Parathyroid adenoma (tissue), 2 donors: ENCODE measurements at regions not wholly inside any gene's neighbourhood (a gene's known extent, or its start where the extent isn't known, plus 50 kb on each side); places are given as distances from the start of the nearest gene placed in this dataset.

ENCODE experiments used
- H2AFZ ChIP-seq: fragments of 300-600 bp; sonication (generic); one replicate; pipeline ENCODE4 v1.7.0; 2017; ENCODE audit warnings: antibody characterized with exemption, mild to moderate bottlenecking
- H3K27ac ChIP-seq: fragments of 300-600 bp; sonication (generic); one replicate; pipeline ENCODE4 v1.7.0; 2017
- H3K27me3 ChIP-seq: fragments of 300-600 bp; sonication (generic); one replicate; pipeline ENCODE4 v1.7.0; 2017; ENCODE audit warnings: low read length; ENCODE audit not compliant: control insufficient read depth, insufficient read depth
- H3K36me3 ChIP-seq: fragments of 300-600 bp; sonication (generic); one replicate; pipeline ENCODE4 v1.7.0; 2017; ENCODE audit warnings: low read length; ENCODE audit not compliant: control insufficient read depth, insufficient read depth
- H3K4me1 ChIP-seq: fragments of 300-600 bp; sonication (generic); one replicate; pipeline ENCODE4 v1.7.0; 2017; ENCODE audit warnings: control low read depth
- H3K4me2 ChIP-seq: fragments of 300-600 bp; sonication (generic); one replicate; pipeline ENCODE4 v1.7.0; 2017; ENCODE audit warnings: low read length
- H3K4me3 ChIP-seq: fragments of 300-600 bp; sonication (generic); one replicate; pipeline ENCODE4 v1.7.0; 2017; ENCODE audit warnings: low read depth, low read length
- H3K79me2 ChIP-seq: fragments of 300-600 bp; sonication (generic); one replicate; pipeline ENCODE4 v1.7.0; 2017; ENCODE audit warnings: control low read depth
- H3K9ac ChIP-seq: fragments of 300-600 bp; sonication (generic); one replicate; pipeline ENCODE4 v1.7.0; 2017; ENCODE audit warnings: mild to moderate bottlenecking
- H3K9me3 ChIP-seq: fragments of 300-600 bp; sonication (generic); one replicate; pipeline ENCODE4 v1.7.0; 2017; ENCODE audit warnings: low read length; ENCODE audit not compliant: control insufficient read depth
- TF ChIP-seq, protein P1 (sequence below): fragments of 300-600 bp; sonication (generic); IDR thresholded peaks from one replicate; pipeline ENCODE4 v1.7.0; 2017; ENCODE audit warnings: antibody characterized with exemption, mild to moderate bottlenecking
- donor health status: primary hyperparathyroidism.

DNA sequence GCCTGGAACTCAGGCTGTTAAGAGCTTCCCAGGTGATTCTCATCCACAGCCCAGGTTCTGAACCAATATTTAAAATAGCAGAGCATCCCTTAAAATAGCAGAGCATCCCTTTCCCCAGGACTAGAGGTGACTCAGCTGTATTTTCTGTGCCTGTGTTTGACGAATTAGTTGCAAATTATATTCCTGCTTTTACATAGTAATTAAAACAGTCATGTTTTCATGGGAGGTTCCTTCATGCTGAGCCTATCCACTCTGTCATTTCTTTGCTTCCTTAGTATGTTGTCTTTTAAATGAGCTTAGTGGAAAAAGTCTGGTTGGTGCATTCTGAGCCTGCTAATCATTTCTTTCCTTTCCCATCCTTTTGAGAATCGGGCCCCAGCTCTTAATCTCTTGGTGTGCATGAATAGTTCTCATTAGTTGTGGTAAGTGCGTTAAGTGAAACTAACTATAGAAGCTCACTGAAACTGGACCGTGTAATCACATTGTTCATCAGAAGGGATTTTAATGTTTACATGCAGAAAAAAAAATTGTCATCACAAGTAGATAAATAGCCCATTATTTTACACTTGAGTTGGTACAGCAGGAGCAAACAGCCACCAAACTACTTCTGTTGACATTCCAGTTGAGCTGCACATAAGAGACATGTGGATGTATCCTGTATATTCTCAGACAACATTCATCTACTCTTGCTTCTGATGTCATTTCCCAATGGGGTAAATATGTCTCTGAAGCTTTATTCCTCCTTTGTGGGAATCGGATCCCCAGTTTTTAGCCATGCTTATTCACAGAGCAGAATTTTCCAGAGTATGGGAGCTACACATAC, 596.9 kb upstream of the WWC1 start:
- H3K79me2 ChIP-seq = no peaks in the 10 kb centered on the region
- H3K4me1 ChIP-seq = no peaks in the 10 kb centered on the region

DNA sequence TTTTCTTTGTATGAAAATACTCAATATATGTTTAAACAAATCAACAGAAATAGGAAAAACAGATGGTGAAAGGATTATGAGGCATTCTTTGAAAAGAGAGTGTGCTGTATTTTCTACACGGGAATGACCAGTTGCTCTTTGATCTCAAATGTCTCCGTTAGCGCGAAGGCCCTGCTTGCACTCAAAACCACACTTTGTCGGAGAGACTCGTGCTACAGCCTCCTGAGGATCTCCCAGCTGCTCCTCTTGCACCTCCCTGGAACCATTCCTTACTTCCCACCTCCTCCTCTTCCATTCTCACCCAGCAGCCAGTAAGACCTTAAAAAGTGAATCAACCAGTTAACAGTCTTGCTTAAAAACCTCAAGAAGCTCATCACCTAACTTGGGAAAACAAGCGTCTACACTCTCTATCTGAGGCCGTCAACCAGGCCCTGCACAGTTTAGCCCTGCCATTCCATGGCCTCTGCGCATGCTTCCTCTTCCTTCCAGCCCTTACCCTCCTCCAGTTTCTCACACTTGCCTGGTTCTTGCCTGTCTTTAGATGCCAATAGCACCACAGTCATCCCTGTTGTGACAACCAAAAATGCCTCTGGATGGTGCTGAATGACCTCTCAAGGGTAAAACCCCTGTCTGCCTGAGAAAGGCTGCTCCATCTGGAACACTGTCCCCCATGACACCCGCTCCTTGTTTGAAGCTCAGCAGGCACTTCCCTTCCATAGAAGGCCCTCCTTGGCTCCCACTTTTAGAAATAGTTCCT, 594.7 kb upstream of the WWC1 start:
- H3K27me3 ChIP-seq = no peaks in the 10 kb centered on the region
- no peaks in the 10 kb centered on the region for H3K4me1 ChIP-seq
- TF ChIP-seq, protein P1, sequence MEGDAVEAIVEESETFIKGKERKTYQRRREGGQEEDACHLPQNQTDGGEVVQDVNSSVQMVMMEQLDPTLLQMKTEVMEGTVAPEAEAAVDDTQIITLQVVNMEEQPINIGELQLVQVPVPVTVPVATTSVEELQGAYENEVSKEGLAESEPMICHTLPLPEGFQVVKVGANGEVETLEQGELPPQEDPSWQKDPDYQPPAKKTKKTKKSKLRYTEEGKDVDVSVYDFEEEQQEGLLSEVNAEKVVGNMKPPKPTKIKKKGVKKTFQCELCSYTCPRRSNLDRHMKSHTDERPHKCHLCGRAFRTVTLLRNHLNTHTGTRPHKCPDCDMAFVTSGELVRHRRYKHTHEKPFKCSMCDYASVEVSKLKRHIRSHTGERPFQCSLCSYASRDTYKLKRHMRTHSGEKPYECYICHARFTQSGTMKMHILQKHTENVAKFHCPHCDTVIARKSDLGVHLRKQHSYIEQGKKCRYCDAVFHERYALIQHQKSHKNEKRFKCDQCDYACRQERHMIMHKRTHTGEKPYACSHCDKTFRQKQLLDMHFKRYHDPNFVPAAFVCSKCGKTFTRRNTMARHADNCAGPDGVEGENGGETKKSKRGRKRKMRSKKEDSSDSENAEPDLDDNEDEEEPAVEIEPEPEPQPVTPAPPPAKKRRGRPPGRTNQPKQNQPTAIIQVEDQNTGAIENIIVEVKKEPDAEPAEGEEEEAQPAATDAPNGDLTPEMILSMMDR = no peak
- H2AFZ ChIP-seq = no peak overlapping the region
- no peak overlapping the region for H3K9ac ChIP-seq
- H3K4me3 ChIP-seq = no peak overlapping the region
- H3K27ac ChIP-seq = no peak overlapping the region
- H3K79me2 ChIP-seq = no peaks in the 10 kb centered on the region
- no peak overlapping the region for H3K4me2 ChIP-seq
- H3K9me3 ChIP-seq = no peaks in the 10 kb centered on the region
- no peaks in the 10 kb centered on the region for H3K36me3 ChIP-seq

More for the DNA sequence above, 596.9 kb upstream of the WWC1 start:
- no peaks in the 10 kb centered on the region for H3K36me3 ChIP-seq
- H3K4me3 ChIP-seq = no peak overlapping the region
- no peak overlapping the region for H3K4me2 ChIP-seq
- TF ChIP-seq, protein P1 = no peak
- no peaks in the 10 kb centered on the region for H3K27me3 ChIP-seq
- H3K9me3 ChIP-seq = no peaks in the 10 kb centered on the region
- no peak overlapping the region for H3K9ac ChIP-seq
- H3K27ac ChIP-seq = no peak overlapping the region
- no peak overlapping the region for H2AFZ ChIP-seq

DNA sequence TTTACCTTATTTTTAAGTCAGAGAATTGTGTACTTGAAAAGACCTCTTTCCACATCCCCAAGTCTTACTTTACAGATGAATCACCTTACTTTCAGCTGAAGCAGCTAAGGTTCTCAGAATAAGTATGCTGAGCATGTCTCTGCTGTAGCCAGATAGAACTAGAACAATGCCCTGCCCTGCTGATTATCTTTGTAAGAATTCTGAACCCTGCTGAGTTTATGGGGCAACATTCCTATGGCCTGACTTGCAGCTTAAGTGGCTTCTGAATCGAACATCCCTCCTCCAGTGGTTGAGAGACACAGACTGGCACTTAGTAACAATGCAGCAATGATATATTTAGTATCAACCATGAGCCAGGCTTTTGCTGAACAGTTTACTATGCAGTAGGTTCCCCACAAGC, 592.0 kb upstream of the WWC1 start:
- no peaks in the 10 kb centered on the region for H3K79me2 ChIP-seq
- no peak overlapping the region for H3K4me2 ChIP-seq
- no peak overlapping the region for H2AFZ ChIP-seq
- H3K9me3 ChIP-seq = no peaks in the 10 kb centered on the region
- no peaks in the 10 kb centered on the region for H3K4me1 ChIP-seq
- H3K9ac ChIP-seq = no peak overlapping the region
- TF ChIP-seq, protein P1 = no peak
- H3K27ac ChIP-seq = no peak overlapping the region
- H3K36me3 ChIP-seq = no peaks in the 10 kb centered on the region
- no peak overlapping the region for H3K4me3 ChIP-seq
- no peaks in the 10 kb centered on the region for H3K27me3 ChIP-seq

DNA sequence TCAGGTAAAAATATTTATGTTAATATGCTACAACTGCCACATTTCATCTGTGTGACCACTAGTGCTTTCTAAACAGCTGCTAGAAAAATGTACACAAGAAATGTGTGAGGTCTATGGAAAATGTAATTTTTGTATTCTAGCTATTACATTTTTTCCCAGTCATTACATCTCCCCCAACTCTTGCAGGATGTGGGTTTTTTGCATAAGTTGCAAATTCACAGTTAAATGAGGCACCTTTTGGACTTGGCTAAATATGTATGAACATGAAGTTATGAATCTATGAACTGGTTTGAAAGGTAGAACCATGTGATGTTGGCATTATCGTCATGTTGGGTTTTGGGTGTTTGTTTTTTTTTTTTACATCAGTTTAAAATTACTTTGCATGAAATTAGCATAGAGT, 590.4 kb upstream of the WWC1 start:
- Histone ChIP-seq H3K9me3 (no peaks in the 10 kb centered on the region), H2AFZ (no peak overlapping the region)
- TF ChIP-seq, protein P1 = no peak

More for the DNA sequence above, 590.4 kb upstream of the WWC1 start:
- Histone ChIP-seq H3K36me3 (no peaks in the 10 kb centered on the region), H3K79me2 (no peaks in the 10 kb centered on the region), H3K4me3 (no peak overlapping the region), H3K27ac (no peak overlapping the region), H3K9ac (no peak overlapping the region), H3K4me1 (no peaks in the 10 kb centered on the region), H3K4me2 (no peak overlapping the region), H3K27me3 (no peaks in the 10 kb centered on the region)
